ENCODE measurements at regions not wholly inside any gene's neighbourhood (a gene's known extent, or its start where the extent isn't known, plus 50 kb on each side); places are given as distances from the start of the nearest gene placed in this dataset.
"Not testable (repeated sequence)": the region's sequence is repeated elsewhere in the genome, so short reads cannot be mapped to it uniquely, and the experiment has no call there.

DNA sequence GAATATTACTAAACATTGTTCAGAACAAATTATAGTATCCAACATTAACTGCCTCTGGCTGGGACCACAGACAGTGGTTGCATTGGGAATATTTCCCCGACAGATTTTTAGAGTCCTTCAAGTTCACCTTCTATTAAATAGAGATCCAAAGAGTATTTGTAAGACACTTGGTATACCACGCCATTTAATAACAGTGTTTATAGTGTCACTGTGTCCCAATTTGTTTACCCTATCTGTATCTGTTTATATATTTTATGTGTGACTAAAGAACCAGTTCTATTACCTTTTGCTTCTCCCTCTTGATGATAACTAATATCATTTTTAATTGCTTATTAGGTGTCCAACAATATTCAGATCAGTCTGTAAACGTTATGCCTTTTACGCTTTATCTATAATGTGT, 191.3 kb upstream of the IRX5 start:
- Mint-ChIP-seq H3K4me3 (no peak overlapping the region), H3K36me3 (ENCODE audit: low read depth) (no peaks in the 10 kb centered on the region), H3K27me3 (ENCODE audit: insufficient read depth) (peaks cover 4% of the 10 kb centered on the region), H3K4me1 (ENCODE audit: low read depth) (no peaks in the 10 kb centered on the region), H3K27ac (no peak overlapping the region), H3K9me3 (no peaks in the 10 kb centered on the region; the same call in 1 of the 2 replicates)
- TF ChIP-seq, protein P1, sequence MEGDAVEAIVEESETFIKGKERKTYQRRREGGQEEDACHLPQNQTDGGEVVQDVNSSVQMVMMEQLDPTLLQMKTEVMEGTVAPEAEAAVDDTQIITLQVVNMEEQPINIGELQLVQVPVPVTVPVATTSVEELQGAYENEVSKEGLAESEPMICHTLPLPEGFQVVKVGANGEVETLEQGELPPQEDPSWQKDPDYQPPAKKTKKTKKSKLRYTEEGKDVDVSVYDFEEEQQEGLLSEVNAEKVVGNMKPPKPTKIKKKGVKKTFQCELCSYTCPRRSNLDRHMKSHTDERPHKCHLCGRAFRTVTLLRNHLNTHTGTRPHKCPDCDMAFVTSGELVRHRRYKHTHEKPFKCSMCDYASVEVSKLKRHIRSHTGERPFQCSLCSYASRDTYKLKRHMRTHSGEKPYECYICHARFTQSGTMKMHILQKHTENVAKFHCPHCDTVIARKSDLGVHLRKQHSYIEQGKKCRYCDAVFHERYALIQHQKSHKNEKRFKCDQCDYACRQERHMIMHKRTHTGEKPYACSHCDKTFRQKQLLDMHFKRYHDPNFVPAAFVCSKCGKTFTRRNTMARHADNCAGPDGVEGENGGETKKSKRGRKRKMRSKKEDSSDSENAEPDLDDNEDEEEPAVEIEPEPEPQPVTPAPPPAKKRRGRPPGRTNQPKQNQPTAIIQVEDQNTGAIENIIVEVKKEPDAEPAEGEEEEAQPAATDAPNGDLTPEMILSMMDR (IDR thresholded peaks at IDR 0.05): no peak
- DNase-seq: no peak

DNA sequence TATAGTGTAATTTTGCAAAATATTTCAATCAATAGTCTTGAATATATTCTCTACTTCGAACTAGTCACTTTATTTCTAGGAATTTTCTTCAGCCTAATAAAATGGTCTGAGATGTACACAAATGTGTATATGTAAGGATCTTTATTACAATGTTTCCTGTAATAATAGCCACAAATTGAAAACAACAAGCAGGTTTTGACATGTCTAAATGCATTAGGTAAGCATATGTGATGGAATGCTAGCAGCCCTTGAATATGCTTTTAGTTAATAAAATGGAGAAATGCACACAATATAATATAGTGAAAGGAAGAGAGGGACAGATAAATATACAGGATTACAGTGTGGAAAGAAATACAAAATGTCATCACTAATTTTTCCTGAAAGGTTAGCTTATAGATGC, 196.5 kb upstream of the IRX5 start:
- H3K36me3 Mint-ChIP-seq (ENCODE audit: low read depth): no peaks in the 10 kb centered on the region

DNA sequence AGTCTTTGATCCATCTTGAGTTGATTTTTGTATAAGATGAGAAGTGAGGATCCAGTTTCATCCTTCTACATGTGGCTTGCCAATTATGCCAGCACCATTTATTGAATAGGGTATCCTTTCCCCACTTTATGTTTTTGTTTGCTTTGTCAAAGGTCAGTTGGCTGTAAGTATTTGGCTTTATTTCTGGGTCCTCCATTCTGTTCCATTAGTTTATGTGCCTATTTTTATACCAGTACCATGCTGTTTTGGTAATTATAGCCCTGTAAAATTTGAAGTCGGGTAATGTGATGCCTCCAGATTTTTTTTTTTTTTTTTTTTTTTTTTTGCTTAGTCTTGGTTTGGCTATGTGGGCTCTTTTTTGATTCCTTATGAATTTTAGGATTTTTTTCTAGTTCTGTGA, 203.0 kb upstream of the IRX5 start:
- H3K27ac Mint-ChIP-seq; H3K27me3 Mint-ChIP-seq (ENCODE audit: insufficient read depth); H3K9me3 Mint-ChIP-seq; H3K4me1 Mint-ChIP-seq (ENCODE audit: low read depth); DNase-seq; H3K36me3 Mint-ChIP-seq (ENCODE audit: low read depth); H3K4me3 Mint-ChIP-seq: not testable (repeated sequence)

More for the DNA sequence above, 196.5 kb upstream of the IRX5 start:
- Mint-ChIP-seq H3K27me3 (ENCODE audit: insufficient read depth) (no peaks in the 10 kb centered on the region), H3K4me1 (ENCODE audit: low read depth) (no peaks in the 10 kb centered on the region), H3K4me3 (no peak overlapping the region), H3K9me3 (no peaks in the 10 kb centered on the region), H3K27ac (no peak overlapping the region)
- TF ChIP-seq, protein P1 (IDR thresholded peaks at IDR 0.05): no peak
- DNase-seq: no peak

DNA sequence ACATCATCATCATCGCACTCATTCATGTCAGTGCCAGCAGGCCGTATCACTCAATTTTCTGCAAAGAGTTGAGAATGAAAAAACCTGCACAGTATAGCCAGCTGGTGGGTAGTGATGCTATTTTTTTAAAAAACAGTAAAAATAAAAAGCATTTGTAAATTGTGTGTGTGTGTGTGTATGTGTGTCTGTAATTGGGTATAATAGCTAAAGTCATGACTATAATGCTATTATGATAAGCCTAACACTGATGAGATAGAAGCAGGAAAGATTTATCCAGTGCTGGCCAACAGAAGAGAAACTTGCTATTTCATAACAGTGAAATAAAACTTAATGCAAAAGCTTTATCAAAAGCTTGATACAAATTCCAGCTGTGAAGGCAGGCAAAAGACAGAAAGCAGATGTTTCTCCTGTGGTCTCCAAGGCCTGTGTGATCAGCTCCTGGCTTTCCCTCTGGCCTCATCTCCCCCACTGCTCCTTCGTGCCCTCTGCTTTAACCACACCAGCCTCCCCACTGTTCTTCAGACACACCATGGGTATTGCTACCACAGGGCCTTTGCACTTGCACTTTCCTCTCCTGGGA, 206.2 kb upstream of the IRX5 start:
- DNase-seq: no peak
- no peaks in the 10 kb centered on the region for H3K4me1 Mint-ChIP-seq (ENCODE audit: low read depth)
- peaks cover 2% of the 10 kb centered on the region for H3K27me3 Mint-ChIP-seq (ENCODE audit: insufficient read depth)
- H3K9me3 Mint-ChIP-seq: peaks cover 10% of the 10 kb centered on the region
- TF ChIP-seq, protein P1 (IDR thresholded peaks at IDR 0.05): no peak
- H3K36me3 Mint-ChIP-seq (ENCODE audit: low read depth): no peaks in the 10 kb centered on the region
- H3K27ac Mint-ChIP-seq: no peak overlapping the region
- no peak overlapping the region for H3K4me3 Mint-ChIP-seq

DNA sequence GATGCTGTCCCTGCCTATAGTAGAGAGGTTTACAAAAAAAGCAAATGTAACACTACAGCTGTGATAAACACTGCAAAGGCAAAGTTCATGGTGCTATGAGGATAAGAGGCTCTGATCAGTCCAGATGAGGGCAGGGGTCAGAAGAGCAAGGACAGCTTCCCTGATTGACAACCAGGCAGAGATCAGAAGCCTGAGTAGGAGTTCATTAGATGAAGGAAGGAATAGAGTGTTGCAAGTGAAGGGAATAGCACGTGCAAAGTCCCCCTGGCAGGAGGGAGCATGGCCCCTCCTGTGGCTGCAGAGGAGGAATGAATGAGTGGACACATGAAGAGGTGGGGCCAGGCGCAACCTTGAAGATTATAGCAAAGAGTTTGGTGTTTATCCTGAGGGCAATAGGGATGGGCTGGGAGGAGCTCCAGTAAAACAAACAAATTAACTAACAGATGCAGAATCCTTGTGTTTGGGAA, 208.4 kb upstream of the IRX5 start:
- no peaks in the 10 kb centered on the region for H3K36me3 Mint-ChIP-seq (ENCODE audit: low read depth)
- H3K27me3 Mint-ChIP-seq (ENCODE audit: insufficient read depth): peaks cover 2% of the 10 kb centered on the region; the same call in 1 of the 2 replicates
- H3K27ac Mint-ChIP-seq: no peak overlapping the region
- no peak for DNase-seq
- no peak overlapping the region for H3K4me3 Mint-ChIP-seq
- TF ChIP-seq, protein P1 (IDR thresholded peaks at IDR 0.05): no peak
- H3K9me3 Mint-ChIP-seq: peaks cover 10% of the 10 kb centered on the region
- H3K4me1 Mint-ChIP-seq (ENCODE audit: low read depth): no peaks in the 10 kb centered on the region

DNA sequence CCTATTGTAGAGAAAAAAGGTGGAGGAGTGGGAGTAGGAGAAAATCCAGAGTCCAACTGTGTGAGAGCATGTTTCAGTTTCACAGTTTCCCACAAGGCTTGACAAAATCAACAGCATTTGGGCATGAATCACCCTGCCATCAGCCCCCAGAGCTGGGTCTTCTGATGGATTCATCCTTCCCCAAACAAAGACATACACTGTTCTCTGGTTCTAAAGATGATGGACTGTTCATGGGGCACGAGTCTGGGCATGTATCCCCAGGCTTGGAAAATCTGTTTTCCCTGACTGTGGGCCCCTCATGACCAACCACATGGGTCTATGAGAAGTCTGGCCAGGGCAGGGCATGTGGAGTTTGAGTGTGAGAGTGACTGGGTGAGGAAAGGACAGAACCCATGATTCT, 210.4 kb upstream of the IRX5 start:
- TF ChIP-seq, protein P1 (IDR thresholded peaks at IDR 0.05): no peak
- no peak overlapping the region for H3K4me3 Mint-ChIP-seq
- peaks cover 2% of the 10 kb centered on the region; the same call in 1 of the 2 replicates for H3K27me3 Mint-ChIP-seq (ENCODE audit: insufficient read depth)
- H3K4me1 Mint-ChIP-seq (ENCODE audit: low read depth): no peaks in the 10 kb centered on the region
- H3K9me3 Mint-ChIP-seq: peaks cover 10% of the 10 kb centered on the region
- DNase-seq: no peak
- no peak overlapping the region for H3K27ac Mint-ChIP-seq
- H3K36me3 Mint-ChIP-seq (ENCODE audit: low read depth): no peaks in the 10 kb centered on the region

All from HFFc6 (cell line).